GM12891 (cell line): ENCODE measurements at regions not wholly inside any gene's neighbourhood (a gene's known extent, or its start where the extent isn't known, plus 50 kb on each side); places are given as distances from the start of the nearest gene placed in this dataset.

Experiments used
- DNase-seq: peaks from one replicate; pipeline ENCODE4 v3.0.0; 2011; ENCODE audit warnings: low spot score; ENCODE audit not compliant: insufficient read length
- FAIRE-seq: peaks from 2 replicates; lab custom pipeline; 2011; peaks lifted over from hg19 to GRCh38; lab: Jason Lieb, UNC
- PAX5 ChIP-seq: IDR thresholded peaks from 2 replicates; pipeline ENCODE4 v1.6.1; 2011; ENCODE audit warnings: low read length, moderate library complexity, mild to moderate bottlenecking; ENCODE audit not compliant: insufficient read depth, severe bottlenecking
- POLR2A ChIP-seq: IDR thresholded peaks from 2 replicates; pipeline ENCODE4 v1.6.1; 2011; ENCODE audit warnings: low read depth, low read length, control low read depth
- POLR2AphosphoS5 ChIP-seq: IDR thresholded peaks from 2 replicates; pipeline ENCODE4 v1.6.1; 2011; ENCODE audit warnings: low read depth, low read length, control low read depth
- POU2F2 ChIP-seq: IDR thresholded peaks from 2 replicates; pipeline ENCODE4 v1.6.1; 2011; ENCODE audit warnings: low read depth, mild to moderate bottlenecking, control low read depth, low read length, moderate library complexity
- SPI1 ChIP-seq: IDR thresholded peaks from 2 replicates; pipeline ENCODE4 v1.6.1; 2011; ENCODE audit warnings: low read depth, low read length, control low read depth
- TAF1 ChIP-seq: IDR thresholded peaks from 2 replicates; pipeline ENCODE4 v1.6.1; 2011; ENCODE audit warnings: low read depth, low read length, control low read depth

GRCh38 chr16:52251495-52251894 is 295.4 kb downstream of the TOX3 start:
- DNase-seq (no peak), FAIRE-seq (no peak)
- TF ChIP-seq PAX5 (no peak), POU2F2 (no peak), SPI1 (no peak), POLR2A (no peak), POLR2AphosphoS5 (no peak), TAF1 (no peak)

DNA sequence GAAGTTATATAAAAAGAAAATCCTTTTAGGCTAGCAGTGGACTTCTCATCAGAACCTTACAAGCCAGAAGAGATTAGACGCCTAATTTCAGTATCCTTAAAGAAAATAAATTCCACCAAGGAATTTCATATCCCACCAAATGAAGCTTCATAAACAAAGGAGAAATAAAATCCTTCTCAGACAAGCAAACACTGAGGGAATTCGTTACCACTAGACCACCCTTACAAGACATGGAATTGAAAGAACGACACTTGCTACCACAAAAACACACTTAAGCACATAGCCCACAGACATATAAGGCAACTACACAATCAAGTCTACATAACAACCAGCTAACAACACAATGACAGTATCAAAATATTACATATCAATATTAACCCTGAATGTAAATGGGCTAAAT is 299.2 kb downstream of the TOX3 start:
- FAIRE-seq (no peak), DNase-seq (no peak)
- TF ChIP-seq PAX5 (no peak), POLR2A (no peak), TAF1 (no peak), SPI1 (no peak), POLR2AphosphoS5 (no peak), POU2F2 (no peak)

DNA sequence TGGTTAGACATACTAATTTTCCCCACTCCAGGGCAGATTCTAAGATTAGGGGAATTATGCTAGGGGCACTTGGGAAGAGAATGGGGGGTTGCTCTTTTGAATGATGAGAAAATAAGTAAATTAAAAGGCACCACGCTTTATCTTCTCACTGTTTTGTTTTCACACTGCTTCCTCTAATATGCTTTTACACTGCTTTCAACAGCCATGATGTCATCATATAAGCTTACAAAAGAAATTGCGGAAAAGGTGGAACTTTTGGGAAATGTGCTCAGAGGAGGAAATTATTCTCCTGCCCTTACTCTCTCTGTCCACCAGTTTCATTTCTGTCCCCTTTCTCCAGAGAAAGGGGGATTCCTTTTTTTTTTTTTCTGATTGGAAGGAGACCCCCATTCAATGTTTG is 308.2 kb downstream of the TOX3 start:
- DNase-seq (no peak), FAIRE-seq (no peak)
- TF ChIP-seq TAF1 (no peak), POLR2A (no peak), SPI1 (no peak), POU2F2 (no peak)

GRCh38 chr16:52237823-52238222 is 309.1 kb downstream of the TOX3 start:
- no peak for FAIRE-seq
- no peak for TF ChIP-seq SPI1
- TF ChIP-seq POU2F2 = no peak
- no peak for TF ChIP-seq TAF1
- no peak for TF ChIP-seq PAX5
- TF ChIP-seq POLR2AphosphoS5 = no peak
- no peak for TF ChIP-seq POLR2A
- DNase-seq = no peak

DNA sequence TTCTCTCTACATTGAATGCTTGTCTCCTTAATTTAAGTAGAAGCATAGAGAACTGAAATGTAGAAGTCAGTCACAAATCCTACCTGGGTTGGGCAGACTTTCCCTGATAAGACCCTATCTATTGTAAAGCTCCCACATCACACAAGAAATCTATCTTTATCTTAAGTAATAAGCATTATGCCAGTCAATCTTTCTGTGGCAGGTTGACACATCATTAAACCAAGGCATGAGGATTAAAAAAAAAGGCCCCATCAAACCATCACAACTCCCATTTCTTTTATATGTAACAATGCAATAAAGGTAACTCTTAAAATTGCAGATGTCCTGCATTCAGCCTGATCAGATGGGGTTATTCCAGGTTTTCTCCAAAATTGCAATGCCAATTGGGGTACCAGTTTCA is 311.8 kb downstream of the TOX3 start:
- FAIRE-seq = no peak
- no peak for TF ChIP-seq POLR2A
- no peak for TF ChIP-seq PAX5
- TF ChIP-seq POLR2AphosphoS5 = no peak
- no peak for DNase-seq

GRCh38 chr16:52234626-52235025 is 312.3 kb downstream of the TOX3 start:
- FAIRE-seq = no peak
- no peak for TF ChIP-seq PAX5
- no peak for TF ChIP-seq SPI1
- no peak for TF ChIP-seq POLR2AphosphoS5
- no peak for TF ChIP-seq POU2F2
- no peak for TF ChIP-seq TAF1
- TF ChIP-seq POLR2A = no peak

DNA sequence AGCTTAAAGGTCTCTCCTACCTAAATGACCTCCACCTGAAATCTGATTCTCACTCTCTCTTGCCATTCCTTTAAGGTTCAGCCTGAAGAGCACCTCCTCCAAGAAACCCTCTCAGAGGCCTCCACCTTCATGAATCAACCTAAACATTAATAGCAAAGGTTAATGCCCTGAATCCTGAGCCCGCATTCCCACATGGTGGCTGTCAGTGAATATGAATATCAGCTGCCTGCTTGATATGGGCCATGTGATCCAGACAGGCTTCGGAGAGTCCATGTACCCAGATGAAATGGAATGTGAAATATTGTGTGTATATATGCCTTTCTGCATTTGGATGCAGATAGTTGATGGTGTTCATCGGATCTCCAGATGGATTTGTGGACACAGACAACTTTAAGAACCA is 317.5 kb downstream of the TOX3 start:
- TF ChIP-seq POLR2AphosphoS5 (no peak), PAX5 (no peak), POU2F2 (no peak), POLR2A (no peak), TAF1 (no peak), SPI1 (no peak)
- no peak for DNase-seq
- FAIRE-seq = no peak

More at GRCh38 chr16:52234626-52235025, 312.3 kb downstream of the TOX3 start:
- DNase-seq = no peak

DNA sequence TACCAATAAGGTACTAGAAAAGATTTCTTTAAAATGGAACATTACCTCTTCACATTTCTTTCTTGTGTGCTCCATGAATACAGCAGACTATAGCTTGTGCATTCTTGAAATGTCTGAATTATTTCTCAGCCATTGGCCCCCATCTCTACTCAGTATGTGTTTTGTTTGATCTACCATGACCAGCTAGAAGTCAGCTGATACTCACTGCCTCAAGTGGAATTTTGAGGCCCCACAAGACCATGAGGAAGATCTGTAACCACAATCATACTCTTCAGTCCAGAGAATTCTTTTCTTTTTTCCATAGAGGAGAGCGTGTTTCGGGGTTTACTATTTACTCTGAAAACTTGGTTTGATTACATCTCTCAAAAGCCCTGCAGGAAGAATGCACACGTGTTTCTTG is 319.1 kb downstream of the TOX3 start:
- no peak for FAIRE-seq
- DNase-seq = no peak
- TF ChIP-seq TAF1 (no peak), POLR2AphosphoS5 (no peak), POLR2A (no peak), POU2F2 (no peak), PAX5 (no peak), SPI1 (no peak)

GRCh38 chr16:52212841-52213240 is 334.1 kb downstream of the TOX3 start:
- TF ChIP-seq SPI1 (no peak), POU2F2 (no peak), POLR2AphosphoS5 (no peak), TAF1 (no peak), POLR2A (no peak), PAX5 (no peak)
- FAIRE-seq = no peak
- DNase-seq = no peak

DNA sequence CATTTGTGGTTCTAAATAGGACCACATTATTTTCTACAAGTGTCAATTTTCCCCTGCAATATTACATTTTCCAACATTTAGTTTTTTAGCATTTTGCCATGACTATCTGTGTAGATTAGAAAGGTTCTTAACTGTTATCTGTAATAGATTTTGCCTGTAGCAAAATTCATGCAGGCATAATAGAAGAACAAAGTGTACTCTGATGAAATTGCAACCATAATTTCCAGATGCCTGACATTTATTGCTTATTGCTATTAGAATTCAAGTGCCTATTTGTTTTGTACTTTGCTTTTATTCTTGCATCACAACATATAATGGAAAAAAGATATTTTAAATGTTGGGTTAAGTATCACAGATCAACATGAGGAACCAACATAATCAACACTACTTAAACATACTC is 337.7 kb downstream of the TOX3 start:
- no peak for TF ChIP-seq SPI1
- TF ChIP-seq POLR2A = no peak
- no peak for TF ChIP-seq PAX5
- no peak for DNase-seq
- FAIRE-seq = no peak

GRCh38 chr16:52203096-52203495 is 343.8 kb downstream of the TOX3 start:
- no peak for TF ChIP-seq POLR2AphosphoS5
- no peak for TF ChIP-seq SPI1
- no peak for TF ChIP-seq TAF1
- no peak for TF ChIP-seq POLR2A
- no peak for TF ChIP-seq PAX5
- no peak for TF ChIP-seq POU2F2
- FAIRE-seq (no peak), DNase-seq (no peak)

GRCh38 chr16:52193441-52193840 is 353.5 kb downstream of the TOX3 start:
- FAIRE-seq (no peak), DNase-seq (no peak)
- TF ChIP-seq POLR2A = no peak
- TF ChIP-seq TAF1 = no peak
- TF ChIP-seq POLR2AphosphoS5 = no peak
- TF ChIP-seq POU2F2 = no peak
- TF ChIP-seq SPI1 = no peak
- no peak for TF ChIP-seq PAX5
